NCI-H1694 (cell line): ENCODE measurements at regions not wholly inside any gene's neighbourhood (a gene's known extent, or its start where the extent isn't known, plus 50 kb on each side); places are given as distances from the start of the nearest gene placed in this dataset.

Experiments
- DNase-seq: peaks from one replicate; lab custom pipeline; 2025; lab: John Stamatoyannopoulos, UW

DNA sequence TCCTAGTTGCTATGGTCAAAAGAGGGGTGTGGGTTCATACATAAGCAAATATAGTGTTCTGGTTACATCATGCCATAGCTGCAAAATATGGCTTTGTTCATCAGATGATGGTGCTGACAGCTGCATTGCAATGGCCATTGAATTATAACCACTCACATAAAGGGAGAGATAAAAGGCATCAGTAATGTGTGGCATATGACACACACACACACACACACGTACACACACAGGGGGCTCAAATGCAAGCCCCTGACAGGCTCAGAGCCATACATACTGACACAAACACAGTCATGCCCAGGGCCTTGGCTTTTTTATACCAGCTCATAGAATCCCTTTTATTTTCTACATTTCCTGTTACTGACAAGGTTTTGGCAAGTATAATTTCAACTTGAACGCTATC, 698.9 kb downstream of the BCL11B start:
- no peak for DNase-seq

DNA sequence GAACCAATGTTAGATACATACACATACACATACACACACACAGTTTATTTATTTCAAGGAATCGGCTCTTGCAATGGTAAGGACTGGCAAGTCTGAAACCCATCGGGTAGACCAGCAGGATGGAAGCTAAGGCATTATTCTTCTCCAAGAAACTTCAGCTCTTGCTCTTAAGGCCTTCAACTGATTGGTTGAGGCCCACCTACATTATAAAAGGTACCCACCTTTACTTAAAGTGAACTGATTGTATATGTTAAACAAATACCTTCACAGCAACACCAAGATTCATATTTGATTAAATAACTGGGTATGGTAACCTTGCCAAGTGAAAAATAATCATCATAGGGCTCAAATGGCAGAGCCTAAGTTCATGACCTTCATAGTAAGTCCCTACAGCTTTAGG, 695.5 kb downstream of the BCL11B start:
- DNase-seq = no peak

DNA sequence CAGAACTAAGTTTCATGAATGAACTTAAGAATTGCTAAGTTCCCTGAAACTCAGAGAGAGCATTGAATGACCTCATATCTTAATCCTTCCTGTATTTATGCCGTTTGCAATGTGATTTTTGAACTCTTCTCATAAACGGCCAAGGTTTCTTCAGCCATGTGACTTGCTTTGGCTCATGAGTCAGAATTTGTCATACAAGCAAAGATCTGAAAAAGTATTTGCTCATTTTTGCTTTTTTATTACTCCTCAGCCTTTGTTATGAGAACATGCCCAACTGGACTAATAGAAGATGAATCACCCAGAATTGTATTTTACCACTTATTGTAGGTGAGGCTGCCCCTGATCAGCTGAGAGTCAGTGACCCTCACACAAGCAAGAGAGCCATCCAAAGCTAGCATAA, 693.8 kb downstream of the BCL11B start:
- DNase-seq = no peak

DNA sequence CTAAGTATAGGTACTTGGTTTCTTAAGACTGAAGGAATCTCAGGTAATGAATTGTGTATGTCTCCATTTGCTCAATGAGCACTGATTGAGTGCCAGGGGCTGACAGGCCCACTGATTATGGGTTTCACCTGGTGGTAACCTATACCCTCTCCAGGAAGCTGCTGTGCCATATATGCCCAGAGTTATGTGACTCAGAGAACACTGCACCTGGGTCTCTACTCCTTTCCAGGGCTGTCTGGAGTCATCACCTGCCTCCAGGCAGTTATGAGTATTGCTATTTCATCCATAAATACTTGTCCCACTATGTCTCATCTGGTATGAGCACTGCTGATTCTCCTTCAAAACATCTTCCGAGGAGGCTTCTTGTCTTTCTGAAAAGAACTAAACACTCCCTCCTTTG, 692.9 kb downstream of the BCL11B start:
- no peak for DNase-seq

DNA sequence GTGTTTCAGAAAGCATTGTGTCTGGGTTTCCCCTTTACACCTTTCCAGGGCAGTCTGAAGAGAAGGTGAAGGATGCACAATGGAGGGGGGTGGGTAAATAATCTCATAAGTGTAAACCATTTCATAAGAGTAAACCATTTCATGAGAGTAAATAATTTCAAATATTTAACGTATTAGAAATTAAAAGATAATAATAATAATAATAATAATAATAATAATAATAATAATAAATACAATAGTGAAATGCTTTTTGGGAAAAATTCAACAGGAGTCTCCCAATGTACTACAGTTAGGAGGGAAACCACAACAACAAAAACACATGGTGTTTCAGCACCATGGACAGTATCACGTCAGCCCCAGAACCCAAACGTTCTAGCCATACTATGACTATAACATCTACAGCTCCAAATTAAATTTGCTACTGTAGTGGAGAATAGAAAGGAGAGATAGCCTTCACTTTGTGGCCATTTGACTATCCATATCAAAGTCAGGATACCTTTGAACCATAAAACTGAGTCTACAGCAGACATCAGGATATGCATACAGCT, 691.8 kb downstream of the BCL11B start:
- no peak for DNase-seq

DNA sequence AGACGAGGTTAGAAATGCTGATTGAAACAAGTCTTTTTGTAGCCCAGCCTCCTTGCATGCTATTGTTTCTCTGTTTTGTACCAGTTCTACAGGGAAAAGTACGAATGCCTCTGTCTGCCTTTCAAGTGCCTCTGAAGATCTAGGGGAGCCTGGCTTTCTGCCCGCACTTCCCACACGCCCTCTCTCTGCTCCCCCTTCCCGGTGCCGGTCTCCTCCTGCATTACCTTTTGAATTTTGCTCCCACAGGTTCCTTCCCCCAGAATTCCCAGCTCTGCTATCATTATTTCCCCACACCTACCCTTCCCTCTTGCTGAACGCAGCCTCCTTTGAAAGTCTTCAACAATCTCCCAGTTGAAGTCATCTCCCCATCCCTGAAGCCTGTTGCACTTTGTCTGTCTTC, 689.7 kb downstream of the BCL11B start:
- DNase-seq = no peak

DNA sequence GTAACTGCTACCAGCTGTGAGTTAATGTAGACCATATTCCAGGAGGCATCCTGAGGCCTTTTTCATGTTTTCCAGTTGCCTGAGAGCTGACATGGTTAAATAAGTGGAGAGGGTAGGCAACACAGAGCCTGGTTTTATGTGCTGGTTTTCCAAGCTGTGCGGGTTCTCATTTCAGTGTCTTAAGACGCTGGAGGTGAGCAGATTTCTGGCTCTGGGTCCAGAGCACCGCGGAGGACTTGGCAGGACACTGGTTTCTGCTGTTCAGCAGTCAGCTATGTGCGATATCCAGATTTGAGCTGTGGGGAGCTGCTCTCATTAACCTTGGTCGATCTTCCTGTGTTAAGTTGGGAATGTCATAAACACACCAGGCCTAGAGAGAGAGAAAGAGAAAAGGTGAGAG, 680.8 kb downstream of the BCL11B start:
- DNase-seq = no peak

DNA sequence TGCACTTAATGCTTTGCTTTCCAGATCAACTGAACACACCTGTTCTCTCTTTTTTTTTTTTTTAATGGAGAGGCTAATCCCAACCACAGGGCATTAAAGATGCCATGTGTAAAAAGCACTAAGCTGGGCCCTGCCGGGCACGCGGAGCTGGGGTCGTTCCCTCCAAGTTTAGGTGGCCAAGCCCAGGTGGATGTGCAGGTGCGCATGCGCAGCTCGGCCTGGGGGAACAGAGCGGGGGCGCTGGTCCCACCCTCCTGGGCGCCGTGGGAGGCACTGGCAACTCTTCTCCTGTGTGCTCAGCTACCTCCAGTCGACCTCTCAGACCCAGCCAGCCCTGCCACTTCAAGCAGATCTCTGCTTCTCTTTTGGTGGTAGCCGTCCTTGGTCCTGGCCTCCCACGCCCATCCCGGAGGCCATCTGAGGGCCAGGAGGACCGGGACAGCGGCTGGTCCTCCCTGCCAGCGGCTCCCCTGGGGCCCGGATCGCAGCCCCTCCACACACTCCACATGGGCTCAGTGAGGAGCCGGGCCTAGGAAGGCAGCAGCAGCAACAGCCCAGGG, 679.3 kb downstream of the BCL11B start:
- no peak for DNase-seq

DNA sequence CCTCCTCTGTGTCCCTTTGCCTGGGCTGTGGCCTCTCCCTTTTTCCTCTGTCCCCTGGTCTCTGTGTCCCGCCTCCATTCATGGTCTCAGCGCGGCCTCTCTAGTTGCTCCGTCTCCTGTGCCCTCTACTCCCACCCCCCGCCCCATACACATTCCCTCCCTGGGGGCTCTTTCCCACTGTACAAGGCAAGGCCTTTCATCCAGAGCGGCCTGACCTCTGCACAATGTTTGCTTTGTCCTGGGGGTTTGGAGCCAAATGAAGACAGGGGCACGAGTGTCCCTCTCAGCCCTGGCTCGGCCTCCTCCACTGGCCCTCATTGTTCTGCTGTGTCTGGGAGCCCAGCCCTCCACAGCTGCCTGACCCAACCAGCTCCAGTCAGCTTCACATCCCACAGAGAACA, 678.6 kb downstream of the BCL11B start:
- DNase-seq = no peak

DNA sequence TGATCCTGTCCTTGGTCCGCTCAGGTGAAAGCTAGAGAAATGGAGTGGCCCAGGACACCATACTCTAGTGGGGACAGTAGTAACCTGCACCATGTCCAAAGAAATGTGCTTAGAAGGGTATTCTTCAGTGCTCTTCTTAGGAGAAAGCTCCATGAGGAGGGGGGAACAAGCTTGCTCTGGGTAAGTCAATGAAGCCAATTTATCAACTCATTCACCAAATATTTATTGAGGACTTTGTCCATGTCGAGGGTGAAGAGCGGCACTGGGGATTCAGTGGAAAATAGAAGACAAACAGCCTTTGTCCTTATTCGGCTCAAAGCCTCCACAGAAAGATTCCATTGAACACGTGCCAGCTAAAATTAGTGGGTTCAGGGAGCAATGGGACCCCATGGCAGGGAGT, 677.8 kb downstream of the BCL11B start:
- DNase-seq = no peak

DNA sequence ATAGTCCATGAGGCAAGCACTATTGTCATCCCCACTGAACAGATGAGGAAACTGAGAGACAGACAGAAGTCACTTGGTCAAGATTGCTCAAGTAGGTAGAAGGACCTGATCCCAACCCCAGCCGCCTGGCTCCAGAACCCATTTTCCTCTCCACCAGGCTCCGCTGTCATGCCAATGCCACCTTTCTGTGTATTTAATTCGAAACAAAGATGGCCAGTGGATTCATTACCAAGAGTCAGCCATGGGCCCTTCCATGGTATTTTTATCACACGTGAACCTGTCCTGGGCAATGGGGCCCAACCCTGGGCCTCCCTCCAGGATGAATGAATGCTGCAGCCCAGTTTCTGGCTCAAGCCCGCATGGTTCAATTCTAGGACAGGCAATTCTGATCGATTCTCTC, 673.4 kb downstream of the BCL11B start:
- no peak for DNase-seq

DNA sequence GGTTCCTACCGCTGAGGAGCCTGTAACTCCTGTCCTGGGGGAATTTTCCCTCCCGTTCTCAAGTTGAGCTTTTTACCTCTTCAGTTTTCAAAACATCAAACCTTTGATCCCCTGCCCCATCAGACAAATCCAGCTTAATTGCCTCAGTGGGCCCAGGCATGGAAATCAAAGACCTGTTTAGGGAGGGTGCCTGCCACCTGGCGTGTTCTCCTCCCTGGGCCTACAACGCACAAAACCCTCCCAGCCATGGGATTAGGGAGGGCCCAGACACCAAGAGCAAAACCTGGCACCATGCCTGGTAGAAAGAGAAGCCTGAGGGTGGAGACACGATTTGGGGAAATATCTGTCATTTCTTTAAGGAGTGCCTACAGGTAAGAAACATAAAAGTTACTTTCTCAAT, 672.9 kb downstream of the BCL11B start:
- no peak for DNase-seq

DNA sequence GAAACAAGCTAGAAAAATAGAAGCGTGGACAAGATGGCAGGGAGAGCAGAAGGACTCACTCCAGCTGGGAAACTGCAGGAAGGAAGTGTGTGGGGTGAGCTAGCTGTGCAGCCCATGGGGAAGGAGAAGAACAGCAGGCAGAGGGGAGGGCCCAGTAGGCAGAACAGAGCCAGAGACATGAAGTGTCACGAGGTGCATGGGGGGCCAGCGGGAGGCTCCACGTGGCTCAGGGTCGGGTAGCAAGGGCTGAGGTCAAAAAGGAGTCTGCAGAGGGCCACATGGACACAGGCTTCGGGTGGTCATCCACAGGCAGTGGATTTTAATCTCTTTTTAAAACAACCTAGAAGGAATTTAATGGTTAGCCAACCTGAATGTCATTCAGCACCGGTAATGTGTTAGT, 669.0 kb downstream of the BCL11B start:
- DNase-seq = no peak

DNA sequence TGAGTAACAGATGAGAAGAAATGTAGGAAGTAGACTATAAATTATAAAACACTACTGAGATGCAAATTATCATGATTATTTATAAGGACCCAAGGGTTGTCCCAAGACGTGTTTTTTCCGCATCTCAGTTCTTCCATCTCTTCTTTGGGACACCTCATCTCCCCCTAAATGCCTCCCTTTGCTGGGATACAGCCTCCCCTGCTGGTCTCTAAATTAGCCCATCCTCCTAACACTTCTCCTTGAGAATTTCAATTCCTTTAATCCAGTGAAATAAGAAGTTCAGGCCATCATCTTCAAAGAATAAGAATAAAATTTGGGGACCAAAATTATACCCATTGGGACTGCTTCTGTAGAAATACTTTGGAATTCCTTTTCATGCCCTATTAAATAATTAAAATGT, 667.0 kb downstream of the BCL11B start:
- no peak for DNase-seq

DNA sequence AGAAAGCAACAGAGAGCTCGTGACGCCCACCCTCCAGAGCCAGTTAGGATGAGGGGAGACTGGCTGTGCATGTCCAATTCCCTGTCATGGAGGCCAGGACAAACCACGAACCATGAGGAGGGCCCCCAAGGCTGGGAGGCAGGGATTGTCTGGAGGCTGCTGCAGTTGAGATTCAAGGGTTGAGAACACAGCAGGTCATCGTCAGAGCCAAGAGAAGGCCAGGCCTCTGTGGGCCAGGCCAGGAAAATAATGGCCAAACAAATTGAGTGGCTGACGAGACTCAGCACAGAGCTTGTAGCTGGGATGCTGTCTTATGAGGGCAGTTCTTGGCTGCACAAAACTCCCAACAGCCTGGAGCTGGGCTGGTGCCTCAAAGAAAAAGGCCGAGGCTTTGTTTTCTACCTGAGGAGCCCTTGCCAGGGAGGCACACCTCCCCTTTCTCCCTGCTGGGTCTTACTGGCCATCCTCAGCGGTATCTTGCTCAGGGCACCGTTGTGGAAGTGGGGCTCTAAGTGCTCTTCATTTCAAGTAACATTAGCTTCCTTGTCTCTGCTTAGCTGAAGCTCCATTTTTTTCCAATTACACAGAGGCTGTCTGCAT, 665.9 kb downstream of the BCL11B start:
- DNase-seq = no peak

DNA sequence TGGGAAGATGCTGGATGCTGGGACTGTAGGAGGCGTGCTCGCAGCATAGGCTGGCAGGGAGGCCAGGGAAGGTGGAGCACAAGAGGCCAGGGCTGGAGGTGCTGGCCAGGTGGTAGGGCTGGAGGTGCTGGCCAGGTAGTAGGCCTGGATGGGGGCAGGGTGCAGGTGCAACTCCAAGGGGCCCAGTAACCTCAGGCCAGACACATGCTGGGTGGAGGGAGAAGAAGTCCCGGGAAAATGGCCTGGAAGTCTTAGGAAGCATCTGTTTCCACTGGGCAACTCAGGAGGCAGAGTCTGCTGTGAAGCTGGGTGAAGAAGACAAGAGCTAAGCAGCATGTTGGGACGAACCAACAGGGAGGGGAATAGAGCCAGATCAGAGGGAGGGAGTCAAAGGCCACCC, 665.2 kb downstream of the BCL11B start:
- DNase-seq = no peak

DNA sequence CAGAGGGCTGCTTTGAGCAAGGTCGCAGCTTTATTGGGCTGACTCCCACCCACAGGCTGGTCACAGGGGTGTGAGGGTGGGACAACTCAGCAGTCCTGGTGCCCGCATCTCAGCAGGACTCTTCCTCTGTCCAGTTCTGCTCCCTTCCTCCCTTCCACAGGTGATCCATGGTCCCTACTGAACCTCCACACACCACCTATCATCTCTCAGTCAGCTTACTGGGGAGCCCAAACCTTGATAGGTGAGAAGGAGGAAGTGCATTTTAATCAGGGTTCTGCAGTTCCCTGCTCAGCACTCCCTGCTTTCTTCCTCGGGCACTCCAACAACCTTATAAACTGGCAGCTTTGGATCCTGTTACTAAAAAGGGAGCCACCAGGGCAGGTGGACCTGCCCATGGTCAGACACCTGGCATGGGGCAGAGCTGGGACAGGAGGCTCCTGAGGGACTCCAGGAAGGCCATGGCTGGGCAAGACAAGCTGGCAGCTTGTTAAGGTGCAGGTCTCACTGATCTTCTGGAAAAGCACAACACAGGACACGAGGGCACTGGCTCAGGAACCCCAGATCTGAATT, 664.6 kb downstream of the BCL11B start:
- no peak for DNase-seq

DNA sequence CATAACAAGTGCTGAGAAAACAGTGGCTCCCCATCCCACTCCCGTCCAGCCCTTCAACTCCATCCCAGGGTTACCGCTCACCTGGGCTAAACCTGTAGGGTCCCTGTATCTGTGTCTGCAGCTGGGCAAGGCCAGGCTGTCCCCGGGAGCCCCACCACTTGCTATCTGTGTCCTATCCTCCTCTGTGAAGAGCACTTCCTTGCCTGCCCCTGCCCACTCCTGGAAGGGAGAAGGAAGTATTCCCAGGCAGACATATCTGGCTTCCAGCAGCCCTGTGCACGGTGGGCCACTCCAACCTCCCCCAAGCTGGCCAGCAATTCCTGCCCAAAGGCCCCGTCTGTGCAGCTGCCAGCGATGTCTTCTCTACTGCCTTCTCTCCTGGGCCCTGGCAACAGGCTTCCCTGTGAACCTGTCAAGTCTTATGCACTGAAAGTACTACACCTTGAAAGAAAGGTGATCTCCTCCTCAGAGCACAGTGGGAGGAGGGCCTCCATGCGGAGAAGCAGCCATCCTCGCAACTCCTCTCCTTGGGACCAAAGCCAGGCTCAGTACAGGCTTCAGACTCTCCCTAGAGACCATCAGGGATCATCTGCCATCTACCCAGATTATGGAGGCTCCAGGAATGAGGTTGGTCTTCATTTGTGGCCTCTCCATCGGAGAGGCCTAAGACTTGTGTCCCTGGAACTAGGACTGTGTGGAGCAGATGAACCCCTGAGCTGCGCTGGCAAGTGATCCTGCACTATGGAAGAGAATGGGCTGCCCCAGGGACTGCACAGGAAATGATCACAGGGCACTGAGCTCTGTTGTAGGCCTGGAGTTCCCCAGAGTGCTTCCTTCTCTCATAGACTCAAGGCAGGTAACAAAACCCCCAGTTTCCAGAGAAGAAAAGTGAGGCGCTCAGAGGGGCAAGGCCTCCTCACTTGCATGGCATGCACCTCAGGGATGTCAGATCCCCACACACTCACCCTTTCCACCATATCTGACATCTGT, 663.6 kb downstream of the BCL11B start:
- DNase-seq = no peak

DNA sequence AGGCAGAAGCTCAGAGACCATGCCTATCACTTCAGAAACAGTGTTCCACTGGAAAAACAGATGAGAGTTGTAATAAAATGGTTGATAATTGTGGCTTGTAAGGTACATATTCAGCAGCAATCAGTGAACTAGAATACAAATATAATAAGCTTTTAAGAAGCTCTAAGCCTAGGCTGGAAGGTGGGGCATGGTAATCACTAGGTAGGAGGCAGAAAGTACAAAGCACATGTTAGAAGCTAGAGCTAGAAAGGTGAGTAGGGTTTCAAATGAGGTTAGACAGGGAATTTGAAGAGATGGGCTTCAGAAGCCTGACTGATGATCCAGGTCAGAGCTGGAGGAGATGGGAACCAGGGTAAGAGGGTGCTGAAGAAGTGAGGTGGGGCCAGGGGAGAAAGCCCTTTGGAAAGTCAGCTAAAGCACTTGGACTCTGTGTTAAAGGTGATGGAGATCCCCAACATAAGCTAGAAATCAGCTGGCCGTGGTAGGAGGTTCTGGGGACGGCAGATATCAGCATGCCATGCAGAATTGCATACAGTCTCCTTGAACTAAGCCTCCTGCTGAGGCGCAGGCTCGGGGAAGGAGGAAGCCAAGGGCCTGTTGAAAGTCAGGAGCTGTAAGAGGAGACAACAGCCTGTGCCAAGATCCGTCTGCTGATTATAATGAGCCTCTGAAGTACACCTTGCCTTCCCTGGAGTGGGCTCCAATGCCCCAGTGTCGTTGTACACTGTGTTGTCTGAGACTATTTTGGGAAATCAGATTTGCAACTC, 659.4 kb downstream of the BCL11B start:
- no peak for DNase-seq

DNA sequence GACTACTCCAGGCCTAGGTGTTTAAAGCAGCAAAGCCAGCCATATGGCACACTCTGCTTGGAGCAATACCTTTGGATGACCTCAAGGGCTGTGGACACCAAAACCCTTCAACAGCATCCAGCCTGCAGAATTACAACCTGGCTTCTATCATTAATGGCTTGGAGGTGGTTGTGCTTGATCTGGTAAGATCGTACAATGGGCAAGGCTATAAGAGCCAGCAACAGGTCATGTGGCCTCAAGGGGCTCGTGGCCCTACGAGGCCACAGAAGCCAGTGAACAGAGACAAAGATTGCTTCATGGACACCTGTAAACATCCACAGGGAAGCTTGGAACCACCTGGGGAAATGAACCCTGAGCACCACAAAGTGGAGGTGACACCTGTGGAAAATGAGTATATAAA, 657.3 kb downstream of the BCL11B start:
- no peak for DNase-seq

DNA sequence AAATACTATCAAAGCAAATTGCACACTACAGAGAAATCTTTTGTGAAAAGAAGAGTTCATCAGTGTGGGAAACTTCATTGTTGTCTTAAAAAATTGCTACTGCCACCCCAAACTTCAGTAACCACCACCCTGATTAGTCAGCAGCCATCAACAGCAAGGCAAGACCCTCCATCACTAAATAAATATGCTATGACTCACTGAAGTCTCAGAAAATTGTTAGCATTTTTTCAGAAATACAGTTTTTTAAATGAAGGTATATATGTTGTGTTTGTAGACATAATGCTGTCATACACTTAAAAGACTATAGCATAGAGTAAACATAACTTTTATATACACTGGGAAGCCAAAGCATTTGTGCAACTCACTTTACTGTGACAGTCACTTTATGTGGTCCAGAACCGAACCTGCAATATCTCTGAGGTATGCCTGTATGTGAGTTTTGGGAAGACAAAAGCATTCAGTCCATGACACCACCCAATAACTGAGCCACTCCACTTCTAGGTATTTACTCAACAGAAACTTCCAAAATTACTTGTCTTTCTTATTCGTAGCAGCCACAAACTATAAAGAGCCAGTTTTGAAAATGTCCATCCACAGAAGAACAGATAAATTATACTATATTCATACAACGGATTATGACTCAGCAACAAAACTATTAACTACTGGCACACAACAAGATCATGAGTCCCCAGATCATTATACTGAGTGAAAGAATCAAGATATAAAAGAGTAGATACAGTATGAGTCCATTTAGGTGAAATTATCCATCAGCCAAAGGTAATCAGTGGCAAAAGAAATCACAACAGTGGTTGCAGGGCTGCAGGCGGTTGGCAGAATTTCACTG, 649.6 kb downstream of the BCL11B start:
- no peak for DNase-seq
